GM12875 (cell line): ENCODE measurements at regions not wholly inside any gene's neighbourhood (a gene's known extent, or its start where the extent isn't known, plus 50 kb on each side); places are given as distances from the start of the nearest gene placed in this dataset.

ENCODE experiments used
- H3K4me3 ChIP-seq: one replicate; pipeline ENCODE4 v1.5.1; 2011; ENCODE audit warnings: low read depth, low read length, control low read depth
- TF ChIP-seq, protein P1 (sequence below): IDR thresholded peaks from 2 replicates; pipeline ENCODE4 v1.5.1; 2011; ENCODE audit warnings: low read depth, mild to moderate bottlenecking, control low read depth, inconsistent platforms, low read length, moderate library complexity, borderline replicate concordance; ENCODE audit not compliant: insufficient read depth

DNA sequence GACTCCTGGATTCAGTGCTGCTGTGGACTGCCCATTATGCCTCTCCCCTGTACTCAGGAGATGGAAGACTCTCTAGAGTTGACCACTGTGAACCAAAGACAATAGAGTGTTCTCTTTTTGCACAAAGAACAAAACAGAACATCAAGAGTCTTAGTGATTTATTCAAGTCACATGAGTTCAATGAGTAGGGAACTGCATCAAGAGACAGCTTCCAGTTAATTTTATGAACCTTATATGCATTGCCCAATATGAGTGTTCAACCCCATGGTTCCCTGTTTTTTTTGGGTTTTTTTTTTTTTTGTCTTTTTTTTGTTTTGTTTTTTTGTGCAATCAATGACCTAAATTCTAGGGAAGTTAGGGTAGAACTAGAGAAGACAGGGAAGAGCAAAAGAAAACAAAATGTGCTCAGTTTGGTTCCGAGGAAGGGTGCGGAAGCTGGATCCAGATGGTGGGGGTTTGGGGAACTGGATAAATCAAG lies 224.3 kb downstream of the MAFB start:
- TF ChIP-seq, protein P1, sequence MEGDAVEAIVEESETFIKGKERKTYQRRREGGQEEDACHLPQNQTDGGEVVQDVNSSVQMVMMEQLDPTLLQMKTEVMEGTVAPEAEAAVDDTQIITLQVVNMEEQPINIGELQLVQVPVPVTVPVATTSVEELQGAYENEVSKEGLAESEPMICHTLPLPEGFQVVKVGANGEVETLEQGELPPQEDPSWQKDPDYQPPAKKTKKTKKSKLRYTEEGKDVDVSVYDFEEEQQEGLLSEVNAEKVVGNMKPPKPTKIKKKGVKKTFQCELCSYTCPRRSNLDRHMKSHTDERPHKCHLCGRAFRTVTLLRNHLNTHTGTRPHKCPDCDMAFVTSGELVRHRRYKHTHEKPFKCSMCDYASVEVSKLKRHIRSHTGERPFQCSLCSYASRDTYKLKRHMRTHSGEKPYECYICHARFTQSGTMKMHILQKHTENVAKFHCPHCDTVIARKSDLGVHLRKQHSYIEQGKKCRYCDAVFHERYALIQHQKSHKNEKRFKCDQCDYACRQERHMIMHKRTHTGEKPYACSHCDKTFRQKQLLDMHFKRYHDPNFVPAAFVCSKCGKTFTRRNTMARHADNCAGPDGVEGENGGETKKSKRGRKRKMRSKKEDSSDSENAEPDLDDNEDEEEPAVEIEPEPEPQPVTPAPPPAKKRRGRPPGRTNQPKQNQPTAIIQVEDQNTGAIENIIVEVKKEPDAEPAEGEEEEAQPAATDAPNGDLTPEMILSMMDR = no peak
- no peak overlapping the region for H3K4me3 ChIP-seq

DNA sequence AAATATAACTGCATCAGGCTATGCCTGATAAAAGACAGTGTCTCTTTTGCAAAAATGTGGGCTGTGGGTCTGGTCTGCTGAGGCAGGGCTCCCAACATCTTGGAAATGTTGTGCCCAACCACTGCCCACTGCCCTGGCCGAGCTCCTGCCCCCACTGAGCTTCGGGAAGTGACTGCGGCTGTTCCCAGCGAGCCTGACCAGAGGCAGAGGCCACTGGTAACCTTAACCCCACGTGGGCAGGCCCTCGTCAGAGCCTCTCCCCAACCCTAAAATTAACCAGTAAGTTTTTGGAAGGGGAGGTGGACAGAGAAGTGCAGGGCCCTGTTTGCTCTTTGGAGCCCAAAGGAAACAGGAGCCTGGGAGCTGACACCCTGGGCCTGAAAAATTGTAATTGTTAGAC lies 225.9 kb downstream of the MAFB start:
- H3K4me3 ChIP-seq = no peak overlapping the region
- TF ChIP-seq, protein P1 = no peak

DNA sequence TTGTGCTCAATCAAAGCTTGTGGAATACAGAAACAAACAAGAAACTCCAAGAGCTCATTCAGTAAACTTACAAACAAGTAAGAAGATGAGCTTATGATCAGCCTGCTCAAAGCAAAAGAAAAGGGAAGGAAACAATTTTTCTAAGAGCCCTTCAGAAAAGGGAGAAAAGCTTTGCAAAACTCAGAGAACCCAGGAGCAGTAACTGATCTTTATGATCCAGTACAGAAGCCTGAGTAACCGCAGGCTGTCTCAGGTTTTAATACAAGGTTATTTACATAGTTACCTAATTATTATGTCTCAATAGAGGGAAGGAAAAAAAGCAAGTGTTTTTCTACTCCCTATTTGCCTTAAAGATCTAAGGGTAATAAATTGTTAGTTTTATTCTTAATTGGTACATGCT lies 226.5 kb downstream of the MAFB start:
- TF ChIP-seq, protein P1 = no peak

DNA sequence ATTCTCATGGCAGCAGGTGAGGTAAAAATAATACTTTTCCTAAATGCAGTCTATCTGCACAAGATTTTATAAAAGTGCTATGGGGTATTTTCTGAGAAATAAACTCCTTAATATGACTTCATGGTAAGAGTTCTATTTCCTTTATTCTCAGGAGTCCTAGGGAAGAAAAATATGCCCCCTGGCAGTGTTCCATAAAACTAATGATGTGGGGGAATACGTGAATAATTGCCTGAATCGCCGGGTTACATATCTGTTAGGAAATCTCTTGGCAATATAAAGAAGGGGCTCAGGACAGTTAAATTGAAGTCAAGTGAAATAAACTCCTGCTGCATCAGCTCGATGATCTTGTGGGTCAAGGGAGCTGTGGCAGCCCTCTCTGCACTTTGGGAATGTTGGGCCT lies 229.7 kb downstream of the MAFB start:
- H3K4me3 ChIP-seq = no peak overlapping the region
- TF ChIP-seq, protein P1 = no peak

More for the DNA sequence above, 226.5 kb downstream of the MAFB start:
- no peak overlapping the region for H3K4me3 ChIP-seq

DNA sequence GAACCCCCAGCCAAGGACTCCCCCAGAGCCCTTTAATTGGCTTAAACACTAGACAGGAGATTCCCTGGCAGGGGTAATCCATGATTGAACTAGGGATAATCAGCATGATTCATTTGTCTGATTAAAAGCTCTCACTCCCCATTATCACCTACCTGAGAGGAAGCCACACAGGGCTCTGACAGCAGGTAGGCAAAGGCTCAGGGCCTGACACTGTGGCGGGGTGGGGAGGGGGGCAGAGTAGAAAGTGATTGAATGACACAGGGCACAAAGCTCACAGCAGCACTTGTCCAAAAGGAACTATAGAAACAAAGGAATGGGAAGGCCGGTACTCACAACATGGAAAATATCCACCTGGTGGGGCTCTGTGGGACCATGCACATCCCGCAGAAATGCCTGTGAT lies 231.6 kb downstream of the MAFB start:
- H3K4me3 ChIP-seq = no peak overlapping the region
- TF ChIP-seq, protein P1 = no peak

DNA sequence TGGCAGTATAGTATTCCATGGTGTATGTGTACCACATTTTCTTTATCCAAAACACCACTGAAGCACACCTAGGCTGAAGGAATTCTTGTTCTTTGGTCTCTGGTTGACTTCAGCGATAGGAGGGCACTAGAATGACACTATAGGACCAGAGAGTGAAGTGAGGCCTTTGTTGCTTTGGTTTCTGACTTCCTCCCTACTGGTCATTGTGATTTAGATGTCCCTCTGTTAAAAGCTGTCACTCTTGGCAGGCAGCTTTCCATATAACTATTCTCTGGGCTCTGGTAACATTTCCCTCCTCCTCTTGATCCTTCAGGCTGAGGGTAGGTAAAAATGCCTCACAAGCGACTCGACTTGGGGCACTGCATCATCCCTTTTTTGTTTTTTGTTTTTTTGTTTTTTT lies 236.3 kb downstream of the MAFB start:
- TF ChIP-seq, protein P1 = no peak

DNA sequence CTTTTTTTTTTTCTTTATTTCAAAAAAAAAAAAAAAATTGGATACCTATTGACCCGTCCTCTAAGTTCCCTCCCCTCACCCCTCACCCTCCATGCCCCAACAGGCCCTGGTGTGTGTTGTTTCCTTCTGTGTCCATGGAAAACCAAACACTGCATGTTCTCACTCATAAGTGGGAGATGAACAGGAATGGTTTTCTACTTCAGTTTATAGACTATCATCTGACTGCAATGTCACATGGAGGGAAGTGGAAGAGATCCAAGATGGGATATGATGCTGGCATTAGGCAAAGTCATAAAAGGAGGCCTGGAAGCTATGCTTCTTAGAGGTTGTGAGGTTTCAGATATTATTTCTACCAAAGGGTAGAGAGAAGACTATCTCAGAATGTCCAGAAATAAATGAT lies 237.5 kb downstream of the MAFB start:
- H3K4me3 ChIP-seq = no peak overlapping the region
- TF ChIP-seq, protein P1 = no peak

More for the DNA sequence above, 236.3 kb downstream of the MAFB start:
- no peak overlapping the region for H3K4me3 ChIP-seq
